ENCODE measurements at regions not wholly inside any gene's neighbourhood (a gene's known extent, or its start where the extent isn't known, plus 50 kb on each side); places are given as distances from the start of the nearest gene placed in this dataset.

GRCh38 chr13:106331116-106331515 lies 204.3 kb downstream of the EFNB2 start:
- no peaks in the 10 kb centered on the region for H3K36me3 ChIP-seq (ENCODE audit: insufficient read depth, low read length)
- H3K79me2 ChIP-seq (ENCODE audit: insufficient read depth, low read length): no peaks in the 10 kb centered on the region
- no peak overlapping the region for H2AFZ ChIP-seq (ENCODE audit: low read length)
- H3K4me3 ChIP-seq (ENCODE audit: low read depth, low read length, poor library complexity, severe bottlenecking): no peak overlapping the region
- TF ChIP-seq EZH2 (IDR thresholded peaks at IDR 0.05; ENCODE audit: borderline replicate concordance, low read length) (no peak), CTCF (IDR thresholded peaks at IDR 0.05; ENCODE audit: low read length) (no peak)
- H3F3A ChIP-seq (ENCODE audit: insufficient read depth, low read length): no peaks in the 10 kb centered on the region
- no peak overlapping the region for H3K4me2 ChIP-seq (ENCODE audit: low read length)
- no peaks in the 10 kb centered on the region for H3K4me1 ChIP-seq (ENCODE audit: insufficient read depth, low read length, severe bottlenecking)
- no peaks in the 10 kb centered on the region for H3K9me3 ChIP-seq (ENCODE audit: low read length)
- no peak overlapping the region for H3K27ac ChIP-seq (ENCODE audit: low read depth, low read length, poor library complexity, severe bottlenecking)
- H3K9ac ChIP-seq (ENCODE audit: low read length): no peak overlapping the region
- no peaks in the 10 kb centered on the region for H3K27me3 ChIP-seq (ENCODE audit: insufficient read depth, low read length)
- H4K20me1 ChIP-seq (ENCODE audit: insufficient read depth, low read length): no peaks in the 10 kb centered on the region
- no peaks in the 10 kb centered on the region for H3K9me2 ChIP-seq (ENCODE audit: low read depth, low read length)

GRCh38 chr13:106329941-106330340 lies 205.5 kb downstream of the EFNB2 start:
- no peak for TF ChIP-seq EZH2 (IDR thresholded peaks at IDR 0.05; ENCODE audit: borderline replicate concordance, low read length)
- TF ChIP-seq CTCF (IDR thresholded peaks at IDR 0.05; ENCODE audit: low read length): no peak
- Histone ChIP-seq H3K4me1 (ENCODE audit: insufficient read depth, low read length, severe bottlenecking) (no peaks in the 10 kb centered on the region), H3K9me3 (ENCODE audit: low read length) (no peaks in the 10 kb centered on the region), H3K79me2 (ENCODE audit: insufficient read depth, low read length) (no peaks in the 10 kb centered on the region), H4K20me1 (ENCODE audit: insufficient read depth, low read length) (no peaks in the 10 kb centered on the region), H3K27me3 (ENCODE audit: insufficient read depth, low read length) (no peaks in the 10 kb centered on the region), H3K9ac (ENCODE audit: low read length) (no peak overlapping the region), H3K27ac (ENCODE audit: low read depth, low read length, poor library complexity, severe bottlenecking) (no peak overlapping the region), H3K4me2 (ENCODE audit: low read length) (no peak overlapping the region), H3K4me3 (ENCODE audit: low read depth, low read length, poor library complexity, severe bottlenecking) (no peak overlapping the region), H2AFZ (ENCODE audit: low read length) (no peak overlapping the region), H3K9me2 (ENCODE audit: low read depth, low read length) (no peaks in the 10 kb centered on the region), H3F3A (ENCODE audit: insufficient read depth, low read length) (no peaks in the 10 kb centered on the region), H3K36me3 (ENCODE audit: insufficient read depth, low read length) (no peaks in the 10 kb centered on the region)

- no peaks in the 10 kb centered on the region for H3K4me1 ChIP-seq (ENCODE audit: insufficient read depth, low read length, severe bottlenecking)
- no peak overlapping the region for H3K9ac ChIP-seq (ENCODE audit: low read length)
- H3K79me2 ChIP-seq (ENCODE audit: insufficient read depth, low read length): no peaks in the 10 kb centered on the region
- no peak overlapping the region for H3K27ac ChIP-seq (ENCODE audit: low read depth, low read length, poor library complexity, severe bottlenecking)
- no peaks in the 10 kb centered on the region for H3K36me3 ChIP-seq (ENCODE audit: insufficient read depth, low read length)
- H3K4me3 ChIP-seq (ENCODE audit: low read depth, low read length, poor library complexity, severe bottlenecking): no peak overlapping the region
- H3K27me3 ChIP-seq (ENCODE audit: insufficient read depth, low read length): no peaks in the 10 kb centered on the region
- no peaks in the 10 kb centered on the region for H4K20me1 ChIP-seq (ENCODE audit: insufficient read depth, low read length)
- H3K4me2 ChIP-seq (ENCODE audit: low read length): no peak overlapping the region
- no peaks in the 10 kb centered on the region for H3F3A ChIP-seq (ENCODE audit: insufficient read depth, low read length)
- no peak overlapping the region for H2AFZ ChIP-seq (ENCODE audit: low read length)
- no peaks in the 10 kb centered on the region for H3K9me2 ChIP-seq (ENCODE audit: low read depth, low read length)
- TF ChIP-seq CTCF (IDR thresholded peaks at IDR 0.05; ENCODE audit: low read length) (no peak), EZH2 (IDR thresholded peaks at IDR 0.05; ENCODE audit: borderline replicate concordance, low read length) (no peak)
- no peaks in the 10 kb centered on the region for H3K9me3 ChIP-seq (ENCODE audit: low read length)
These were observed 208.7 kb downstream of the EFNB2 start for GRCh38 chr13:106326751-106327150.
